PC-9 (cell line): ENCODE measurements at regions not wholly inside any gene's neighbourhood (a gene's known extent, or its start where the extent isn't known, plus 50 kb on each side); places are given as distances from the start of the nearest gene placed in this dataset.

Experiments
- BruUV-seq: library from RNA; stranded (reverse); fragments of 400-500 nt; replicated peaks from 2 replicates; lab custom pipeline; 2021; lab: Mats Ljungman, UMichigan
- CTCF ChIA-PET: fragments of 300-600 bp; sonication (Branson Sonifier 250); formaldehyde crosslinking; loops from one replicate; lab custom pipeline; 2022; ENCODE audit warnings: antibody characterized with exemption; lab: Charles Lee
- POLR2A ChIA-PET: fragments of 300-600 bp; sonication (Branson Sonifier 250); formaldehyde crosslinking; loops from one replicate; lab custom pipeline; 2022; ENCODE audit warnings: antibody characterized with exemption; ENCODE audit not compliant: unreplicated experiment; lab: Charles Lee
- DNase-seq, 2 experiments: peaks; one replicate each; pipeline versions ENCODE4 v3.0.0 to v3.0.0-alpha.2; 2015 to 2022; ENCODE audit warnings: mixed read lengths in 1 of 2
- H2AFZ ChIP-seq: fragments of 200-600 bp; sonication (generic); 2 replicates; pipeline ENCODE4 v1.8.1; 2017; ENCODE audit warnings: antibody characterized with exemption
- H3F3A ChIP-seq: fragments of 200-600 bp; sonication (generic); 2 replicates; pipeline ENCODE4 v1.8.1; 2017; ENCODE audit warnings: antibody characterized with exemption, mild to moderate bottlenecking, low read depth; ENCODE audit not compliant: insufficient read depth
- H3K27ac ChIP-seq: fragments of 200-600 bp; sonication (generic); 2 replicates; pipeline ENCODE4 v1.6.1; 2016; ENCODE audit warnings: mixed run types
- H3K27me3 ChIP-seq: fragments of 200-600 bp; sonication (generic); 2 replicates; pipeline ENCODE4 v1.6.1; 2016; ENCODE audit warnings: low read depth, mixed run types; ENCODE audit not compliant: insufficient read depth
- H3K36me3 ChIP-seq: fragments of 200-600 bp; sonication (generic); 2 replicates; pipeline ENCODE4 v1.6.1; 2016; ENCODE audit warnings: low read depth, mixed run types
- H3K4me1 ChIP-seq: fragments of 200-600 bp; sonication (generic); replicated peaks from 2 replicates; pipeline ENCODE4 v1.6.1; 2016; ENCODE audit warnings: mixed run types; ENCODE audit not compliant: insufficient read depth
- H3K4me2 ChIP-seq: fragments of 200-600 bp; sonication (generic); 2 replicates; pipeline ENCODE4 v1.6.1; 2017; ENCODE audit warnings: mixed run types
- H3K4me3 ChIP-seq: fragments of 200-600 bp; sonication (generic); 2 replicates; pipeline ENCODE4 v1.6.1; 2016; ENCODE audit warnings: mixed run types
- H3K79me2 ChIP-seq: fragments of 200-600 bp; sonication (generic); 2 replicates; pipeline ENCODE4 v1.6.1; 2017; ENCODE audit warnings: low read depth, mixed run types
- H3K9me2 ChIP-seq: fragments of 200-600 bp; sonication (generic); 2 replicates; pipeline ENCODE4 v1.8.1; 2017; ENCODE audit warnings: mild to moderate bottlenecking; ENCODE audit not compliant: insufficient read depth
- H3K9me3 ChIP-seq: fragments of 200-600 bp; sonication (generic); 2 replicates; pipeline ENCODE4 v1.8.1; 2016; ENCODE audit warnings: low read depth; ENCODE audit not compliant: insufficient read depth
- H4K20me1 ChIP-seq: fragments of 200-600 bp; sonication (generic); 2 replicates; pipeline ENCODE4 v1.8.1; 2017; ENCODE audit not compliant: insufficient read depth
- CTCF ChIP-seq: fragments of 200-600 bp; sonication (generic); conservative IDR thresholded peaks from 2 replicates; pipeline ENCODE4 v1.6.1; 2017; ENCODE audit warnings: mixed run types, antibody characterized with exemption, mild to moderate bottlenecking, moderate library complexity
- EZH2 ChIP-seq: fragments of 200-600 bp; sonication (generic); IDR thresholded peaks from 2 replicates; pipeline ENCODE4 v1.8.0; 2017; ENCODE audit warnings: antibody characterized with exemption, low read depth
- intact Hi-C: fragments of 100-400 bp; cut with micrococcal nuclease; formaldehyde crosslinking; loops from one replicate; pipeline ENCODE4 v1.10.0; 2022; ENCODE audit not compliant: unreplicated experiment

DNA sequence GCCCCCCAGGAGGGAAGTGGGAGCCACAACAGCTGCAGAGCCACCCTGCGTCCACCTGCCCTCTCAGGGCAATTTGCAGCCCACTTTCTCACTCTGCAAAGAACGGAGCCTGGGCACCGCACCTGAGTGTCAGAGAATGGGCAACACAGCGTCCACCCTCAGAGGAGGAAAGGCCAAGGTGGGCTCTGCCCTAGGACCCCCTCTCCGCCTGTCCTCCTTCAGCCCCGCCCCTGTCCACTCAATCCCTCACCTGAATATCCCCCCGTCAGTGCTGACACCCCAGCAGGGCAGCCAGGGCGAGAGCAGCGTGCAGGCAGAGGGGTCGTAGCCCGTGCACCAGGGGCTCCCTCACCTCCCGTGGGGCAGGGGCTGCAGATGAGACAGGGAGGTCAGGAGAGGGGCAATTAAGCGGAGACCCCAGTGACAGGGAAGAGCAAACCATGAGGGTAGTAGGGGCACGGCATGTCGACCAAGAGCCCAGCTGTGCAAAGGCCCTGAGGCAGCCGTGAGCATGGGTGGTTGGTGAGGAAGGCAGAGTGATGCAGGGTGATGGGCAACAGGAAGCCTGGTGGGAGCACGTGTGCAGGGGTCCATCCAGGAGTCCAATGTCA is 140.3 kb downstream of the OLFM1 start:
- CTCF ChIA-PET = no interaction called here
- H3K27ac ChIP-seq = no peak overlapping the region
- no peak for DNase-seq
- H3K9me3 ChIP-seq = 0 out of 2 replicates have a peak, but pooled peaks cover 5% of the 10 kb centered on the region
- peaks cover 66% of the 10 kb centered on the region for H3K27me3 ChIP-seq
- H3K79me2 ChIP-seq = no peaks in the 10 kb centered on the region
- H3K36me3 ChIP-seq = no peaks in the 10 kb centered on the region
- H3K4me1 ChIP-seq = no peaks in the 10 kb centered on the region
- intact Hi-C loops = no loop called here
- no peak overlapping the region for H2AFZ ChIP-seq
- peaks cover 12% of the 10 kb centered on the region; the same call in 1 of the 2 replicates for H3F3A ChIP-seq
- POLR2A ChIA-PET = no interaction called here
- no peaks in the 10 kb centered on the region for H4K20me1 ChIP-seq
- TF ChIP-seq EZH2 = no peak
- TF ChIP-seq CTCF = no peak
- no peak overlapping the region for H3K4me3 ChIP-seq
- H3K4me2 ChIP-seq = no peak overlapping the region
- no TSS peak for BruUV-seq
- H3K9me2 ChIP-seq = no peaks in the 10 kb centered on the region

DNA sequence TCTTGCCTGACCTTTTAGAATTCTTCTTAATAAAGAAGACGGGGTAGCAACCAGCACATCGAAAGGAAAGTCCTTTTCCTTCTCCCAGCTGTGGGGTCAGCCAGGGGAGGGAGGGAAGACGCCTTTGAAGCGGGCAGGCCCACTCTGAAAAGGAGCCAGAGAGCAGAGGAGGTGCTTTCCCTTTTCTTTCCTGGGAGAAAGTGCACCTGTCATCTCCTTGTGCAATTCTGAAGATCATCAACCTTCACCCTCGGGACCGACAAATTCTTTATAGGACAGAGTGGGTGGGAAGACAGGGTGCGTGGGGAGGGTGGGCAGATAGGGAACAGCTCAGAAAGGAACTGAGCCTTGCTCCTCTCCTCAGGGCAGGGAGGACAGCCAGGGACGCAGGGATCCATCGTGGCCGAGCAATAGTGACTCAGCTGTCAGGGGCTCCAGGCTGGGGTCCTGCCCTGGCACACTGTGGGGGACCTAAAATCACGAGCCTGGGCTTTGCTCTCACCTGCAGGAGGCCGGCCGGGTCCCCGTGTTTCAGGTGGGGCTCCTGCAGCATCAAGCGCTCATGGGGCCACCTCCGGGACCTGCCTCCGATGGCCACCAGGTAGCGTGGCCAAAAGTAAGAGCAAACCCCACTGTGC is 141.0 kb downstream of the OLFM1 start:
- ChIA-PET POLR2A (no interaction called here), CTCF (no interaction called here)
- H3K9me2 ChIP-seq = no peaks in the 10 kb centered on the region
- no peak for TF ChIP-seq CTCF
- no peak for TF ChIP-seq EZH2
- H3K27ac ChIP-seq = no peak overlapping the region
- H3F3A ChIP-seq = peaks cover 12% of the 10 kb centered on the region; the same call in 1 of the 2 replicates
- peaks cover 65% of the 10 kb centered on the region for H3K27me3 ChIP-seq
- H3K4me3 ChIP-seq = no peak overlapping the region
- H3K9me3 ChIP-seq = 0 out of 2 replicates have a peak, but pooled peaks cover 5% of the 10 kb centered on the region
- no peak for DNase-seq
- no peaks in the 10 kb centered on the region for H3K4me1 ChIP-seq
- no peak overlapping the region for H3K4me2 ChIP-seq
- no TSS peak for BruUV-seq
- no peaks in the 10 kb centered on the region for H3K36me3 ChIP-seq
- intact Hi-C loops = no loop called here
- no peak overlapping the region for H2AFZ ChIP-seq
- H3K79me2 ChIP-seq = no peaks in the 10 kb centered on the region
- H4K20me1 ChIP-seq = no peaks in the 10 kb centered on the region

- TF ChIP-seq EZH2 (no peak), CTCF (no peak)
- BruUV-seq = no TSS peak
- no peaks in the 10 kb centered on the region for H3K4me1 ChIP-seq
- peaks cover 12% of the 10 kb centered on the region; the same call in 1 of the 2 replicates for H3F3A ChIP-seq
- H3K27me3 ChIP-seq = peaks cover 59% of the 10 kb centered on the region
- H3K9me3 ChIP-seq = 0 out of 2 replicates have a peak, but pooled peaks cover 5% of the 10 kb centered on the region
- no peak overlapping the region for H2AFZ ChIP-seq
- H3K79me2 ChIP-seq = no peaks in the 10 kb centered on the region
- H4K20me1 ChIP-seq = no peaks in the 10 kb centered on the region
- ChIA-PET POLR2A (no interaction called here), CTCF (no interaction called here)
- no peaks in the 10 kb centered on the region for H3K9me2 ChIP-seq
- intact Hi-C loops = no loop called here
- H3K4me2 ChIP-seq = no peak overlapping the region
- DNase-seq = no peak
- H3K4me3 ChIP-seq = no peak overlapping the region
- H3K36me3 ChIP-seq = no peaks in the 10 kb centered on the region
- H3K27ac ChIP-seq = no peak overlapping the region
These were observed 141.6 kb downstream of the OLFM1 start for GRCh38 chr9:135228983-135229625.
